ENCODE measurements at regions not wholly inside any gene's neighbourhood (a gene's known extent, or its start where the extent isn't known, plus 50 kb on each side); places are given as distances from the start of the nearest gene placed in this dataset.

DNA sequence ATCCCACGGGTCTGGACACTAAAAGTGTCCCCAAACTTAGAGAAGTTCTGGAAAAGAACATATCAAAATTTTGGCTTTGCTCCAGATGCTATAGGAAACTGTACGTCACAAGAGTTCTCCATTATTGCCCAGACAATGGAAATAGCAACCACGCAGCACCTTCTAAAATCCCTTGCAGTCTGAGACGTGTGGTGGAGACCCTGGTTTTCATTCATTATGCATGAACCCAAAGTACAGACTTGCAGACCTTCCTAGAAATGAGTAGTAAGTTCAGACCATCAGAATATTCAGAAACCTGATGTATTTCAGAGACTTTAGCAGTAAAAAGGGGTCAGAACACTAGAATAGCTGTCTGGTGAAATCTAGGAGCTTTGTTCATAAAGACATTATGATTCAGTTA, 50.0 kb upstream of the BCL2L14 start:
- TF ChIP-seq, protein P1, sequence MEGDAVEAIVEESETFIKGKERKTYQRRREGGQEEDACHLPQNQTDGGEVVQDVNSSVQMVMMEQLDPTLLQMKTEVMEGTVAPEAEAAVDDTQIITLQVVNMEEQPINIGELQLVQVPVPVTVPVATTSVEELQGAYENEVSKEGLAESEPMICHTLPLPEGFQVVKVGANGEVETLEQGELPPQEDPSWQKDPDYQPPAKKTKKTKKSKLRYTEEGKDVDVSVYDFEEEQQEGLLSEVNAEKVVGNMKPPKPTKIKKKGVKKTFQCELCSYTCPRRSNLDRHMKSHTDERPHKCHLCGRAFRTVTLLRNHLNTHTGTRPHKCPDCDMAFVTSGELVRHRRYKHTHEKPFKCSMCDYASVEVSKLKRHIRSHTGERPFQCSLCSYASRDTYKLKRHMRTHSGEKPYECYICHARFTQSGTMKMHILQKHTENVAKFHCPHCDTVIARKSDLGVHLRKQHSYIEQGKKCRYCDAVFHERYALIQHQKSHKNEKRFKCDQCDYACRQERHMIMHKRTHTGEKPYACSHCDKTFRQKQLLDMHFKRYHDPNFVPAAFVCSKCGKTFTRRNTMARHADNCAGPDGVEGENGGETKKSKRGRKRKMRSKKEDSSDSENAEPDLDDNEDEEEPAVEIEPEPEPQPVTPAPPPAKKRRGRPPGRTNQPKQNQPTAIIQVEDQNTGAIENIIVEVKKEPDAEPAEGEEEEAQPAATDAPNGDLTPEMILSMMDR (IDR thresholded peaks at IDR 0.05), result no peak
- no peak for TF ChIP-seq POLR2A (IDR thresholded peaks at IDR 0.05)

All from right lobe of liver (tissue), 4 donors.